ENCODE measurements at regions not wholly inside any gene's neighbourhood (a gene's known extent, or its start where the extent isn't known, plus 50 kb on each side); places are given as distances from the start of the nearest gene placed in this dataset.
"Not testable (repeated sequence)": the region's sequence is repeated elsewhere in the genome, so short reads cannot be mapped to it uniquely, and the experiment has no call there.

- no peak for DNase-seq (ENCODE audit: low spot score)
- intact Hi-C loops (cut with DNase I) = no loop called here
Observed at GRCh38 chr2:184119989-184120800, 478.1 kb upstream of the ZNF804A start.

DNA sequence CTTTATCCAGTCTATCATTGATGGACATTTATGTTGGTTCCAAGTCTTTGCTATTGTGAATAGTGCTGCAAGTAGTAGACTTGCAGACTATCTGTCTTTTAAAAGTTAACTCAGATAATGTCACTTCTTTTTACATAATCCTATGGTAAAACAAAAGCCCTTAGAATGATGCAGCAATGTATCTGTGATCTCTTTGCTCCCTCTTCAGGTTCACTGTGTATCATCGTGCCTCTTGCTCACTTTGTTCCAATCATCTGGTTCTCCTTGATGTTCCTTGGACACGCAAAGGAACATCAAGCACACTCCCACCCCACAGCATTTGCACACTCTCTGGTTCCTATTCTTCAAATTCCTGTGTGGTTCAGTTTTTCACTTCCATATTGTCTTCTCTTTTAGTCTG lies 472.5 kb upstream of the ZNF804A start:
- no peak for DNase-seq (ENCODE audit: low spot score)

DNA sequence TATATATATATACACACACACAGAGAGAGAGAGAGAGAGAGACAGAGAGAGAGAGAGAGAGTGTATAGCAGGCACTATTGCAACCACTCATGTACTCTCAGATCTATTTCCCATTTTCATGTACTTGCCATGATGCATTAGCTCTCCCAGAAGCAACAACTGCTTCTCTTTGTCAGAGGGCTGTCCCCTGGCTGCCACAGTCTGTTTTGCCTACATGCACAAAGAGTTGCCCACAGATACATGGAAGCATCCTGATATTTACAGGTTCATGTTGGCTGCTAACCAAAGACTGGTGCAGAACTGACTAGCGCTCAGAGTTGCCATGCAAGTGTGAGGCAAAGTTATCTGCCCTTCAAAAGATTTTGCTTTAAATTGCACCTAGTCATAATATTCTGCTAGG lies 469.3 kb upstream of the ZNF804A start:
- DNase-seq (ENCODE audit: low spot score) = no peak
- intact Hi-C loops (cut with DNase I) = no loop called here

More for the DNA sequence above, 472.5 kb upstream of the ZNF804A start:
- intact Hi-C loops (cut with DNase I) = no loop called here

DNA sequence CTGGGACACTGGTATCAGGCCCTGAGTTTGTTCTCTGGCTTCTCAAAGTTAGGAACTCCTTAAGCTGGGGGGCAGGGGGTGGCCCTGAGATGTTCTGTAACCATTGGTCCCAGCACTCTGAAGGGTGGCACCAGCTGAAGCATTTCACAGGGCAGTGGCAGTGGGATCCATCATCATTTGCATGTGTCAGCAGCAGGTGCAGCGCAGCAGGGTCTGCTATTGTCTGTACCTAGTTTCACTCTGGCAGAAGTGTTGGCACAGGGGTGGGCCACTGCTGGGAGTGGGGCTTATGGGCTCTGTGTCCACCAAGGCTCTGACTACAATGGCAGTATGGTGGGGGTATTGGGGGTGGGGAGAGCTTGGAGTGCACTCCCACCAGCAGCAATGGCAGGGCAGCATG lies 460.4 kb upstream of the ZNF804A start:
- intact Hi-C loops (cut with DNase I) = no loop called here
- DNase-seq (ENCODE audit: low spot score) = no peak

GRCh38 chr2:184141866-184142265 lies 456.5 kb upstream of the ZNF804A start:
- no peak for DNase-seq (ENCODE audit: low spot score)
- intact Hi-C loops (cut with DNase I) = no loop called here

- intact Hi-C loops (cut with DNase I) = no loop called here
- DNase-seq (ENCODE audit: low spot score) = no peak
Observed at GRCh38 chr2:184154438-184154837, 443.9 kb upstream of the ZNF804A start.

GRCh38 chr2:184155791-184156190 lies 442.5 kb upstream of the ZNF804A start:
- no peak for DNase-seq (ENCODE audit: low spot score)

GRCh38 chr2:184157141-184157540 lies 441.2 kb upstream of the ZNF804A start:
- no peak for DNase-seq (ENCODE audit: low spot score)
- intact Hi-C loops (cut with DNase I) = no loop called here

More at GRCh38 chr2:184155791-184156190, 442.5 kb upstream of the ZNF804A start:
- intact Hi-C loops (cut with DNase I) = no loop called here

- DNase-seq (ENCODE audit: low spot score) = no peak
- intact Hi-C loops (cut with DNase I) = no loop called here
Observed at GRCh38 chr2:184162426-184162825, 435.9 kb upstream of the ZNF804A start.

DNA sequence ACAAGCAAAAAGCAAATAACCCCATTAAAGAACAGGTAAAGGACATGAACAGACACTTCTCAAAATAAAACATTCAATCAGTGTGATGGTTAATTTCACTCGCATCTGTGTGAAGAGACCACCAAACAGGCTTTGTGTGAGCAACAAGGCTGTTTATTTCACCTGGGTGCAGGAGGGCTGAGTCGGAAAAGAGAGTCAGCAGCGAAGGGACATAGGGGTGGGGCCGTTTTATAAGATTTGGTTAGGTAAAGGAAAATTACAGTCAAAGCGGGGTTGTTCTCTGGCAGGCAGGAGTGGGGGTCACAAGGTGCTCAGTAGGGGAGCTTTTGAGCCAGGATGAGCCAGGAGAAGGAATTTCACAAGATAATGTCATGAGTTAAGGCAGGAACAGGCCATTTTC lies 429.5 kb upstream of the ZNF804A start:
- DNase-seq (ENCODE audit: low spot score); intact Hi-C loops (cut with DNase I): not testable (repeated sequence)

- DNase-seq (ENCODE audit: low spot score) = no peak
- intact Hi-C loops (cut with DNase I) = no loop called here
Observed at GRCh38 chr2:184169366-184169765, 429.0 kb upstream of the ZNF804A start.

- no peak for DNase-seq (ENCODE audit: low spot score)
Observed at GRCh38 chr2:184174493-184175104, 423.7 kb upstream of the ZNF804A start.

GRCh38 chr2:184178229-184178628 lies 420.1 kb upstream of the ZNF804A start:
- DNase-seq (ENCODE audit: low spot score) = no peak
- intact Hi-C loops (cut with DNase I) = no loop called here

More at GRCh38 chr2:184174493-184175104, 423.7 kb upstream of the ZNF804A start:
- intact Hi-C loops (cut with DNase I) = no loop called here

DNA sequence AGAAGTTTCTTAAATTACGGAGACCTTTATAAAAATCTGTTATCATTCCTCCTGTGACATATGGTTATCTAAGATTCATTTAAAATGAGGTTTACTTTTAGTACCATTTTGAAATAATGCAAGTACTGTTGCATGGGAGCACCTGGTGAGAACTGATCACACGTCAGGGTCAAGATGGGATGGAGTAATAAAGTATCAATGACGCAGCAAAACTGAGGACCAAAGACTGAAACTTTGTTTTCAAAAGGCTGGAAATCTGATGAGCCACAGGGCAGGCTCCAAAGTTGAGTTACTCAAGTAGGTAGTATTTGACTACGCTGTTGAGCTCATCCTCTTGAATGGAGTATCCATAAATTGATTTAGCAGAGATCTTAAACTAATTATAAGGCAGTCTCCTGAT lies 411.9 kb upstream of the ZNF804A start:
- DNase-seq (ENCODE audit: low spot score) = no peak
- intact Hi-C loops (cut with DNase I) = no loop called here

GRCh38 chr2:184187421-184187971 lies 410.8 kb upstream of the ZNF804A start:
- intact Hi-C loops (cut with DNase I) = no loop called here
- no peak for DNase-seq (ENCODE audit: low spot score)

DNA sequence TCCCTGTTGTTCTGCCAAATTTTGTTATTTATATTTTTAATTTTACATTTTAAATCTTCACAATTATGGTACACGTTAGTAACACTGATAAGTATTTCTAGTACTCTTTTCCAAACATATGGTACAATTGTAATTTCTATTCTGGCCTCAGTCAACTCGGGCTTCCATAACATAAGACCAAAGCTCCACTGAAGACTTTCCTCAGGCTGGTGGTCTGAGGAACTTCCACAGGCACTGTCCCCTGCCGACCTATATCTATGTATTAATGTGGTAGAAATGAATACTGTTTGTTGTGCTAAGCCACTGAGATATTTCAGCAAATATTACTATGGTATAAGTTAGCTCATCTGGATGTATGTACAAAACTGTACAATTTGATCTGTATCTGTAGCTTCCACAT lies 407.6 kb upstream of the ZNF804A start:
- intact Hi-C loops (cut with DNase I) = no loop called here
- no peak for DNase-seq (ENCODE audit: low spot score)

DNA sequence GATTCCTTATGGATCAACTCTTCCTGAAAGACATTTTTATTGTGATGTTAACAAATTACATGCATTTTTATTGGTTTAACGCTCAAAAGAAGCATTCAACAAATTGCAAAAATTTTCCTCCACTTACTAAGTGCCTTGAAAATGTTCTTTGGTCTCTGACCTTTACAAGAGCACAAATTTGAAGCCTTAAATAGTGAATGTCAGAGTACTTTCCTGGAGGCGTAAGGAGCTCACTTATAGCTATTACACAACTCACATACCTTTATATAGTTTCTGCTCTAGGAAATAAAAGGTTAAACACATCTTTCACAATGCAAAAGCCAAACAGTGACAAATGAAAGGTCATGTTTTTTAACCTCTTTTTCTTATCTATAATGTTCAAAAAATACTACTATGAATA lies 405.7 kb upstream of the ZNF804A start:
- intact Hi-C loops (cut with DNase I) = no loop called here
- DNase-seq (ENCODE audit: low spot score) = no peak

DNA sequence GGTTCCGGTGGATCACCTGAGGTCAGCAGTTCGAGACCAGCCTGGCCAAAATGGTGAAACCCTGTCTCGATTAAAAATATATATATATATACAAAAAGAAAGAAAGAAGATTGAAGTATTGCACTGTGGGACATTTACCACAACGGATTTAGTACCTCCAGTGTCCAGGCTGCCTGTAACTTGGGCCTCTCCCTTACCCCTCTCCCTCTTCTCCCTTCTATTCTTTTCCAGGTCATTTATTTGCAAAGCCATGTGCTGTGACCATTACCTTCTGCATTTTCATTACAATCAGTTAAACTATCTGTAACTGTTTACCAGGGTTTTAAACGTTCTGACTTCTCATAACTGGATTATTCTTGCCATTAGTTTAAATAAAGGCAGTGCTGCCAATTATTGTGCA lies 400.9 kb upstream of the ZNF804A start:
- DNase-seq (ENCODE audit: low spot score) = no peak
- intact Hi-C loops (cut with DNase I) = no loop called here

DNA sequence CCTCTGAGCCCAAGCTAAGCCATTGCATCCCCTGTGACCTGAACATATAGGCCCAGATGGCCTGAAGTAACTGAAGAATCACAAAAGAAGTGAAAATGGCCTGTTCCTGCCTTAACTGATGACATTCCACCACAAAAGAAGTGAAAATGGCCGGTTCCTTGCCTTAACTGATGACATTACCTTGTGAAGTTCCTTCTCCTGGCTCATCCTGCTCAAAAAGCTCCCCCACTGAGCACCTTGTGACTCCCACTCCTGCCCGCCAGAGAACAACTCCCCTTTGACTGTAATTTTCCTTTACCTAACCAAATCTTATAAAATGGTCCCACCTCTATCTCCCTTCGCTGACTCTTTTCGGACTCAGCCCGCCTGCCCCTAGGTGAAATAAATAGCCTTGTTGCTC lies 399.5 kb upstream of the ZNF804A start:
- intact Hi-C loops (cut with DNase I) = not testable (repeated sequence)

GRCh38 chr2:184199274-184199673 lies 399.1 kb upstream of the ZNF804A start:
- intact Hi-C loops (cut with DNase I) = no loop called here
- DNase-seq (ENCODE audit: low spot score) = no peak

More for the DNA sequence above, 399.5 kb upstream of the ZNF804A start:
- DNase-seq (ENCODE audit: low spot score) = not testable (repeated sequence)

- intact Hi-C loops (cut with DNase I) = no loop called here
Observed at GRCh38 chr2:184201246-184201645, 397.1 kb upstream of the ZNF804A start.

More at GRCh38 chr2:184201246-184201645, 397.1 kb upstream of the ZNF804A start:
- DNase-seq (ENCODE audit: low spot score) = no peak

Data from cardiac septum (tissue), 1 donor.